Neural progenitor cell (in vitro differentiated cells): ENCODE measurements at regions not wholly inside any gene's neighbourhood (a gene's known extent, or its start where the extent isn't known, plus 50 kb on each side); places are given as distances from the start of the nearest gene placed in this dataset.

Source experiments
- DNase-seq: peaks from one replicate; pipeline ENCODE4 v3.0.0-alpha.2; 2016; ENCODE audit warnings: low spot score
- H2AFZ ChIP-seq: fragments of 200-600 bp; sonication (generic); replicated peaks from 2 replicates; pipeline ENCODE4 v1.6.1; 2016; ENCODE audit warnings: antibody characterized with exemption
- H3F3A ChIP-seq: fragments of 200-600 bp; sonication (generic); 2 replicates; pipeline ENCODE4 v1.6.1; 2016; ENCODE audit warnings: antibody characterized with exemption, low read depth
- H3K27ac ChIP-seq: fragments of 200-600 bp; sonication (generic); 2 replicates; pipeline ENCODE4 v1.5.1; 2016; ENCODE audit warnings: mild to moderate bottlenecking
- H3K27me3 ChIP-seq: fragments of 200-600 bp; sonication (generic); 2 replicates; pipeline ENCODE4 v1.6.1; 2016; ENCODE audit warnings: mild to moderate bottlenecking, moderate library complexity
- H3K36me3 ChIP-seq: fragments of 200-600 bp; sonication (generic); 2 replicates; pipeline ENCODE4 v1.5.1; 2016
- H3K4me1 ChIP-seq: fragments of 200-600 bp; sonication (generic); 2 replicates; pipeline ENCODE4 v1.6.1; 2016; ENCODE audit warnings: mixed run types
- H3K4me2 ChIP-seq: fragments of 200-600 bp; sonication (generic); 2 replicates; pipeline ENCODE4 v1.6.1; 2016
- H3K4me3 ChIP-seq: fragments of 200-600 bp; sonication (generic); 2 replicates; pipeline ENCODE4 v1.5.1; 2016
- H3K79me2 ChIP-seq: fragments of 200-600 bp; sonication (generic); 2 replicates; pipeline ENCODE4 v1.6.1; 2016; ENCODE audit warnings: low read depth
- H3K9ac ChIP-seq: fragments of 200-600 bp; sonication (generic); 2 replicates; pipeline ENCODE4 v1.6.1; 2016
- H3K9me3 ChIP-seq: fragments of 200-600 bp; sonication (generic); 2 replicates; pipeline ENCODE4 v1.5.1; 2016; ENCODE audit warnings: low read depth
- H4K20me1 ChIP-seq: fragments of 200-600 bp; sonication (generic); 2 replicates; pipeline ENCODE4 v1.6.1; 2016; ENCODE audit warnings: low read depth
- H3K27ac Mint-ChIP-seq: 3 replicates; pipeline ENCODE4 v1.8.0; 2021; ENCODE audit warnings: mixed read lengths
- H3K27me3 Mint-ChIP-seq: 2 replicates; pipeline ENCODE4 v1.8.0; 2022; ENCODE audit warnings: low read depth, mild to moderate bottlenecking, inconsistent platforms, moderate library complexity, mixed read lengths; ENCODE audit not compliant: insufficient read depth
- H3K36me3 Mint-ChIP-seq: 3 replicates; pipeline ENCODE4 v1.8.0; 2021; ENCODE audit warnings: mixed read lengths
- H3K4me1 Mint-ChIP-seq: 3 replicates; pipeline ENCODE4 v1.8.0; 2021; ENCODE audit warnings: mixed read lengths
- H3K4me3 Mint-ChIP-seq: 3 replicates; pipeline ENCODE4 v1.8.0; 2021; ENCODE audit warnings: mild to moderate bottlenecking, moderate library complexity, mixed read lengths
- H3K9me3 Mint-ChIP-seq: 3 replicates; pipeline ENCODE4 v1.8.0; 2020; ENCODE audit warnings: mixed read lengths
- EZH2 ChIP-seq: fragments of 200-600 bp; sonication (generic); IDR thresholded peaks from 2 replicates; pipeline ENCODE4 v1.6.1; 2017; ENCODE audit warnings: antibody characterized with exemption, mild to moderate bottlenecking, moderate library complexity
- EZH2phosphoT487 ChIP-seq: fragments of 200-600 bp; sonication (generic); IDR thresholded peaks from 2 replicates; pipeline ENCODE4 v1.6.1; 2017; ENCODE audit warnings: antibody characterized with exemption
- TF ChIP-seq, protein P1 (sequence below): fragments of 200-600 bp; sonication (generic); IDR thresholded peaks from 2 replicates; pipeline ENCODE4 v1.5.1; 2017; ENCODE audit warnings: antibody characterized with exemption, mild to moderate bottlenecking

DNA sequence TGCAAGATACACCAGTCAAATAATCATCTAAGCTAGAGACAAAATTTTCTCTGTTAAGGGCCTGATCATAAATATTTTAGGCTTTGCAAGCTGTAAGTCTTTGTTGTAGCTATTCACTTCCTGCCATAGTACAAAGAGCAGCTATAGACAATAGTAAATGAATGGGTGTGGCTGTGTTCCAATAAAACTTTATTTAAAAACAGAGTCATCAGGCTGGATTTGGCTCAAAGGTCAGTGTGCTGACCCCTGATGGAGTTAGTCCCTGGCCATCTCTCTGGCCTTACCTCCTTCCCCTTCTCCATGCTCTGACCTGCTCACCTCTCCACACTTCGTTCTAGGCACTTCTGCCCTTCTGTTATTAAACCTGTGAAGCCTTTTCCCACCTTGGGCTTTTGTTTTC is 86.0 kb downstream of the DRD1 start:
- H3K27ac Mint-ChIP-seq, result no peak overlapping the region
- no peaks in the 10 kb centered on the region for H3K79me2 ChIP-seq
- H2AFZ ChIP-seq, result no peak overlapping the region
- H3K4me1 ChIP-seq, result no peaks in the 10 kb centered on the region
- H3K9ac ChIP-seq, result no peak overlapping the region
- no peak overlapping the region for H3K4me2 ChIP-seq
- DNase-seq, result no peak
- H3K27ac ChIP-seq, result no peak overlapping the region
- H3K4me1 Mint-ChIP-seq, result peaks cover 5% of the 10 kb centered on the region
- no peak overlapping the region for H3K4me3 ChIP-seq
- TF ChIP-seq, protein P1, sequence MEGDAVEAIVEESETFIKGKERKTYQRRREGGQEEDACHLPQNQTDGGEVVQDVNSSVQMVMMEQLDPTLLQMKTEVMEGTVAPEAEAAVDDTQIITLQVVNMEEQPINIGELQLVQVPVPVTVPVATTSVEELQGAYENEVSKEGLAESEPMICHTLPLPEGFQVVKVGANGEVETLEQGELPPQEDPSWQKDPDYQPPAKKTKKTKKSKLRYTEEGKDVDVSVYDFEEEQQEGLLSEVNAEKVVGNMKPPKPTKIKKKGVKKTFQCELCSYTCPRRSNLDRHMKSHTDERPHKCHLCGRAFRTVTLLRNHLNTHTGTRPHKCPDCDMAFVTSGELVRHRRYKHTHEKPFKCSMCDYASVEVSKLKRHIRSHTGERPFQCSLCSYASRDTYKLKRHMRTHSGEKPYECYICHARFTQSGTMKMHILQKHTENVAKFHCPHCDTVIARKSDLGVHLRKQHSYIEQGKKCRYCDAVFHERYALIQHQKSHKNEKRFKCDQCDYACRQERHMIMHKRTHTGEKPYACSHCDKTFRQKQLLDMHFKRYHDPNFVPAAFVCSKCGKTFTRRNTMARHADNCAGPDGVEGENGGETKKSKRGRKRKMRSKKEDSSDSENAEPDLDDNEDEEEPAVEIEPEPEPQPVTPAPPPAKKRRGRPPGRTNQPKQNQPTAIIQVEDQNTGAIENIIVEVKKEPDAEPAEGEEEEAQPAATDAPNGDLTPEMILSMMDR, result no peak
- no peak for TF ChIP-seq EZH2
- TF ChIP-seq EZH2phosphoT487, result no peak
- H3K9me3 Mint-ChIP-seq, result no peaks in the 10 kb centered on the region
- no peaks in the 10 kb centered on the region for H3K36me3 ChIP-seq
- H3K36me3 Mint-ChIP-seq, result no peaks in the 10 kb centered on the region
- no peak overlapping the region for H3K4me3 Mint-ChIP-seq
- H3K27me3 Mint-ChIP-seq, result peaks cover 12% of the 10 kb centered on the region
- H3K9me3 ChIP-seq, result no peaks in the 10 kb centered on the region
- no peaks in the 10 kb centered on the region for H3K27me3 ChIP-seq
- no peaks in the 10 kb centered on the region for H3F3A ChIP-seq
- H4K20me1 ChIP-seq, result no peaks in the 10 kb centered on the region

DNA sequence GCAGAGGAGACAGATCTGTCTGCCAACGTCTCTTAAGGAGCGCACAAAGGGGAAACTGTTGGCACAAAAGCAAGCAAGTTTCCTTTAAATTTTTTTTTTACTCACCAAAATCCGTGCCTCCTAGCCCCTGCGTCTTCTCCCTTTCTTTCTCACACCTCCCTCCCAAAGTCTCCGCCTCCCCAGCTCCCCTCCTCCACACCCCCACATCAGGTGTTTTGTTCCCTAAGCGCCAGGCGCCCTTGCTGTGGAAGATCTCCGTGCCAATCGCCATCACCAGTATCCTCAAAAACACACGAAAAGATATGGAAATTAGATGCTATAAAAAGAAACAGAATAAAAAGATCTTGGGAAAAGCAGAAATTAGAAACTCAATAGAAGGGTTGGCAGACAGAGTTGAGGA is 87.6 kb downstream of the DRD1 start:
- Mint-ChIP-seq H3K27ac (no peak overlapping the region), H3K4me3 (no peak overlapping the region), H3K4me1 (peaks cover 5% of the 10 kb centered on the region), H3K27me3 (peaks cover 10% of the 10 kb centered on the region), H3K9me3 (no peaks in the 10 kb centered on the region), H3K36me3 (no peaks in the 10 kb centered on the region)
- no peak overlapping the region for H3K9ac ChIP-seq
- no peaks in the 10 kb centered on the region for H3K4me1 ChIP-seq
- no peaks in the 10 kb centered on the region for H3K9me3 ChIP-seq
- H3K27ac ChIP-seq, result no peak overlapping the region
- no peaks in the 10 kb centered on the region for H3K36me3 ChIP-seq
- H3K27me3 ChIP-seq, result no peaks in the 10 kb centered on the region
- H3F3A ChIP-seq, result no peaks in the 10 kb centered on the region
- no peak overlapping the region for H3K4me2 ChIP-seq
- H2AFZ ChIP-seq, result no peak overlapping the region
- TF ChIP-seq EZH2phosphoT487 (no peak), EZH2 (no peak)
- TF ChIP-seq, protein P1, result no peak
- H3K79me2 ChIP-seq, result no peaks in the 10 kb centered on the region
- no peak for DNase-seq
- H3K4me3 ChIP-seq, result no peak overlapping the region
- no peaks in the 10 kb centered on the region for H4K20me1 ChIP-seq

DNA sequence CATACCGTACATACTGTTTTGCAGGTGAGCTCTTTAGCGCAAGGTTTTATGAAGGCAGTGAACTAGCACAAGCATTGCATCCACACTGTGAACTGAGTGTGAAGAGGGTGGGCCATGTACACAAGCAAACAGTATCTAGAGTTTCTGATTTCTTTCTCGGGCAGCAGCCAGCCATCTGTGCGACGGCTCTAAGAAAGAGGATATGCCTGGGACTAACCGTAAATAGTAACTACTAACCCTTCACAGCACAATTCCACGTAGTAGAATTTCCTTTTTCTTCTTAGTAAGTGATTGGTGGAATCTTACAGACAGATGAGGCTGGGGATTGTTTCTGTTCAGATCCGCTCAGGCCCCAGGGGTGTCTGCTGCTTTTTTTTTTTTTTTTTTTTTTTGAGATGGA is 89.0 kb downstream of the DRD1 start:
- Histone ChIP-seq H3K9me3 (no peaks in the 10 kb centered on the region), H3K4me1 (no peaks in the 10 kb centered on the region), H3K4me2 (no peak overlapping the region), H3K9ac (no peak overlapping the region), H3K36me3 (no peaks in the 10 kb centered on the region), H3K27ac (no peak overlapping the region), H4K20me1 (no peaks in the 10 kb centered on the region), H3K4me3 (no peak overlapping the region), H3K79me2 (no peaks in the 10 kb centered on the region), H3K27me3 (no peaks in the 10 kb centered on the region), H3F3A (no peaks in the 10 kb centered on the region), H2AFZ (no peak overlapping the region)
- peaks cover 5% of the 10 kb centered on the region for H3K4me1 Mint-ChIP-seq
- H3K4me3 Mint-ChIP-seq, result no peak overlapping the region
- no peaks in the 10 kb centered on the region for H3K36me3 Mint-ChIP-seq
- H3K27ac Mint-ChIP-seq, result no peak overlapping the region
- TF ChIP-seq, protein P1, result no peak
- no peak for TF ChIP-seq EZH2phosphoT487
- TF ChIP-seq EZH2, result no peak
- H3K9me3 Mint-ChIP-seq, result no peaks in the 10 kb centered on the region
- peaks cover 18% of the 10 kb centered on the region for H3K27me3 Mint-ChIP-seq
- DNase-seq, result no peak

DNA sequence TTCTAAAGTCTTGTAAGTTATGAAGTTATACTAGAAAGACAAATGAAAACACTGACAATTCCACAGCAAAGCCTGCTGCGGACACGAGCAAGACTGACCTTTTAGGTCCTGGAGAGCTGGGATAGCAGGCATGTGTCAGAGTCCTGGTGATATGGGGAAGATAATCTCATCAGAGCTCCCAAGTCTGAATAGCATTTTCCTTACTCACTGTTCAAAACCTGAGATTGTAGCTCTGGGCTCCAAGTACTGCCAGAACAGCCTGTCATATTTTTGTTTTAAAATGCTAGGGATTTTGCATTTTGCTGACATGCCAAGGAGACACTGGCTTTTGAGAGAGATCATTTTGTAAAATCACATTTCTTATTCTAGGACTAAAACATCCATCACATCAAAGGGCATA is 90.1 kb downstream of the DRD1 start:
- Histone ChIP-seq H3K27me3 (peaks cover 5% of the 10 kb centered on the region), H3K79me2 (no peaks in the 10 kb centered on the region), H3K4me1 (no peaks in the 10 kb centered on the region), H4K20me1 (no peaks in the 10 kb centered on the region), H3K4me2 (no peak overlapping the region), H3K27ac (no peak overlapping the region), H2AFZ (no peak overlapping the region), H3K4me3 (no peak overlapping the region), H3K9me3 (no peaks in the 10 kb centered on the region), H3K9ac (no peak overlapping the region), H3K36me3 (no peaks in the 10 kb centered on the region), H3F3A (no peaks in the 10 kb centered on the region)
- Mint-ChIP-seq H3K27ac (no peak overlapping the region), H3K4me1 (peaks cover 5% of the 10 kb centered on the region), H3K4me3 (no peak overlapping the region), H3K9me3 (no peaks in the 10 kb centered on the region), H3K36me3 (no peaks in the 10 kb centered on the region), H3K27me3 (peaks cover 15% of the 10 kb centered on the region)
- no peak for DNase-seq
- TF ChIP-seq EZH2, result no peak
- TF ChIP-seq, protein P1, result no peak
